Fibroblast of skin of right biceps (primary cell): ENCODE measurements at regions not wholly inside any gene's neighbourhood (a gene's known extent, or its start where the extent isn't known, plus 50 kb on each side); places are given as distances from the start of the nearest gene placed in this dataset.

Source experiments
- DNase-seq: peaks from one replicate; pipeline ENCODE4 v3.0.0-alpha.2; 2013

GRCh38 chr12:126807312-126807865 is 1459.6 kb upstream of the TMEM132C start:
- DNase-seq, result no peak

- DNase-seq, result no peak
Observed at GRCh38 chr12:126811391-126811790, 1455.6 kb upstream of the TMEM132C start.

GRCh38 chr12:126819554-126819953 is 1447.4 kb upstream of the TMEM132C start:
- no peak for DNase-seq

GRCh38 chr12:126830778-126831680 is 1435.9 kb upstream of the TMEM132C start:
- no peak for DNase-seq

GRCh38 chr12:126837697-126838096 is 1429.3 kb upstream of the TMEM132C start:
- DNase-seq, result no peak

- DNase-seq, result no peak
Observed at GRCh38 chr12:126843915-126844669, 1422.9 kb upstream of the TMEM132C start.

GRCh38 chr12:126847005-126847629 is 1419.9 kb upstream of the TMEM132C start:
- DNase-seq, result no peak

- DNase-seq, result no peak
Observed at GRCh38 chr12:126855768-126856167, 1411.2 kb upstream of the TMEM132C start.

- DNase-seq, result no peak
Observed at GRCh38 chr12:126856958-126857357, 1410.0 kb upstream of the TMEM132C start.

GRCh38 chr12:126858560-126858959 is 1408.4 kb upstream of the TMEM132C start:
- no peak for DNase-seq

- DNase-seq, result no peak
Observed at GRCh38 chr12:126860210-126860609, 1406.8 kb upstream of the TMEM132C start.

GRCh38 chr12:126862500-126862899 is 1404.5 kb upstream of the TMEM132C start:
- no peak for DNase-seq

GRCh38 chr12:126869644-126870043 is 1397.3 kb upstream of the TMEM132C start:
- DNase-seq, result no peak

GRCh38 chr12:126873701-126874100 is 1393.3 kb upstream of the TMEM132C start:
- DNase-seq, result no peak

- DNase-seq, result peak; percentile 11
Observed at GRCh38 chr12:126874427-126875026, 1392.4 kb upstream of the TMEM132C start.

- DNase-seq, result no peak
Observed at GRCh38 chr12:126879842-126880241, 1387.1 kb upstream of the TMEM132C start.

GRCh38 chr12:126883697-126884096 is 1383.3 kb upstream of the TMEM132C start:
- DNase-seq, result no peak

GRCh38 chr12:126889501-126889900 is 1377.5 kb upstream of the TMEM132C start:
- DNase-seq, result no peak

- DNase-seq, result no peak
Observed at GRCh38 chr12:126890097-126890496, 1376.9 kb upstream of the TMEM132C start.

GRCh38 chr12:126891789-126892188 is 1375.2 kb upstream of the TMEM132C start:
- DNase-seq, result no peak

- no peak for DNase-seq
Observed at GRCh38 chr12:126895951-126896913, 1370.7 kb upstream of the TMEM132C start.

GRCh38 chr12:126897102-126897501 is 1369.9 kb upstream of the TMEM132C start:
- no peak for DNase-seq
